H9 (cell line): ENCODE measurements at regions not wholly inside any gene's neighbourhood (a gene's known extent, or its start where the extent isn't known, plus 50 kb on each side); places are given as distances from the start of the nearest gene placed in this dataset.

Experiments used
- DNase-seq: peaks from one replicate; pipeline ENCODE4 v3.0.0-alpha.2; 2017
- H2AFZ ChIP-seq: one replicate; pipeline ENCODE4 v1.6.1; 2013; ENCODE audit warnings: mild to moderate bottlenecking, low read length, control low read depth, moderate library complexity
- H2AK5ac ChIP-seq: 2 replicates; pipeline ENCODE4 v1.6.1; 2013; ENCODE audit warnings: low read length, control low read depth, mixed read lengths; ENCODE audit not compliant: insufficient read length
- H2BK120ac ChIP-seq: one replicate; pipeline ENCODE4 v1.6.1; 2013; ENCODE audit warnings: low read depth, mild to moderate bottlenecking, low read length, control low read depth, inconsistent platforms; ENCODE audit not compliant: poor library complexity, severe bottlenecking
- H2BK12ac ChIP-seq: 2 replicates; pipeline ENCODE4 v1.6.1; 2013; ENCODE audit warnings: low read length, control low read depth, mixed read lengths, low read depth; ENCODE audit not compliant: insufficient read length
- H2BK15ac ChIP-seq: 2 replicates; pipeline ENCODE4 v1.6.1; 2013; ENCODE audit warnings: low read depth, low read length, control low read depth
- H2BK20ac ChIP-seq: one replicate; pipeline ENCODE4 v1.6.1; 2013; ENCODE audit warnings: low read depth, mild to moderate bottlenecking, low read length, control low read depth, inconsistent platforms; ENCODE audit not compliant: poor library complexity, severe bottlenecking
- H2BK5ac ChIP-seq: 2 replicates; pipeline ENCODE4 v1.6.1; 2013; ENCODE audit warnings: low read length, control low read depth, mixed read lengths; ENCODE audit not compliant: insufficient read length
- H3K14ac ChIP-seq: 2 replicates; pipeline ENCODE4 v1.6.1; 2013; ENCODE audit warnings: low read length, control low read depth; ENCODE audit not compliant: insufficient read depth
- H3K18ac ChIP-seq: 2 replicates; pipeline ENCODE4 v1.6.1; 2013; ENCODE audit warnings: low read depth, mild to moderate bottlenecking, mixed read lengths, low read length, control low read depth; ENCODE audit not compliant: insufficient read length
- H3K23ac ChIP-seq: 2 replicates; pipeline ENCODE4 v1.6.1; 2013; ENCODE audit warnings: low read length, control low read depth, mixed read lengths, low read depth; ENCODE audit not compliant: insufficient read length
- H3K23me2 ChIP-seq: 2 replicates; pipeline ENCODE4 v1.6.1; 2013; ENCODE audit warnings: low read depth, mild to moderate bottlenecking, mixed read lengths, low read length, control low read depth; ENCODE audit not compliant: insufficient read length, poor library complexity, severe bottlenecking
- H3K27ac ChIP-seq: 2 replicates; pipeline ENCODE4 v1.5.1; 2013; ENCODE audit warnings: low read length, control low read depth, mixed read lengths, low read depth; ENCODE audit not compliant: insufficient read length
- H3K27me3 ChIP-seq: 2 replicates; pipeline ENCODE4 v1.6.1; 2013; ENCODE audit warnings: low read length, control low read depth, inconsistent platforms; ENCODE audit not compliant: insufficient read depth
- H3K4ac ChIP-seq: 2 replicates; pipeline ENCODE4 v1.6.1; 2013; ENCODE audit warnings: low read depth, mild to moderate bottlenecking, control low read depth, inconsistent platforms, low read length, moderate library complexity
- H3K4me1 ChIP-seq: 2 replicates; pipeline ENCODE4 v1.6.1; 2013; ENCODE audit warnings: low read length, control low read depth, inconsistent platforms; ENCODE audit not compliant: insufficient read depth
- H3K4me2 ChIP-seq: 2 replicates; pipeline ENCODE4 v1.6.1; 2013; ENCODE audit warnings: low read length, control low read depth, mixed read lengths; ENCODE audit not compliant: insufficient read length, insufficient read depth
- H3K56ac ChIP-seq: 2 replicates; pipeline ENCODE4 v1.6.1; 2013; ENCODE audit warnings: low read depth, mild to moderate bottlenecking, mixed read lengths, low read length, control low read depth; ENCODE audit not compliant: insufficient read length
- H3K79me1 ChIP-seq: 2 replicates; pipeline ENCODE4 v1.6.1; 2013; ENCODE audit warnings: low read depth, mild to moderate bottlenecking, moderate library complexity, low read length, control low read depth, inconsistent platforms; ENCODE audit not compliant: insufficient read depth, poor library complexity, severe bottlenecking
- H3K79me2 ChIP-seq: 2 replicates; pipeline ENCODE4 v1.6.1; 2013; ENCODE audit warnings: low read length, control low read depth, inconsistent platforms; ENCODE audit not compliant: insufficient read depth
- H3K9ac ChIP-seq: 2 replicates; pipeline ENCODE4 v1.6.1; 2013; ENCODE audit warnings: low read length, control low read depth, mixed read lengths; ENCODE audit not compliant: insufficient read length; ENCODE audit errors: extremely low read depth
- H3K9me3 ChIP-seq: one replicate; pipeline ENCODE4 v1.6.1; 2013; ENCODE audit warnings: low read depth, low read length, inconsistent platforms; ENCODE audit not compliant: control insufficient read depth
- H3T11ph ChIP-seq: one replicate; pipeline ENCODE4 v1.6.1; 2013; ENCODE audit warnings: mild to moderate bottlenecking, low read length, control low read depth, inconsistent platforms
- H4K20me1 ChIP-seq: one replicate; pipeline ENCODE4 v1.6.1; 2013; ENCODE audit not compliant: control insufficient read depth, insufficient read length, insufficient read depth
- H4K5ac ChIP-seq: 2 replicates; pipeline ENCODE4 v1.6.1; 2013; ENCODE audit warnings: low read depth, mild to moderate bottlenecking, mixed read lengths, low read length, control low read depth; ENCODE audit not compliant: insufficient read length
- H4K8ac ChIP-seq: replicated peaks from 2 replicates; pipeline ENCODE4 v1.6.1; 2013; ENCODE audit warnings: low read length, control low read depth, mixed read lengths, low read depth; ENCODE audit not compliant: insufficient read length
- H4K91ac ChIP-seq: 2 replicates; pipeline ENCODE4 v1.6.1; 2013; ENCODE audit warnings: low read depth, mild to moderate bottlenecking, moderate library complexity, mixed read lengths, low read length, control low read depth; ENCODE audit not compliant: insufficient read length
- H3K27ac Mint-ChIP-seq, 3 experiments: 2 replicates in 2 of 3; 3 replicates in 1 of 3; pipeline ENCODE4 v1.8.0; 2020 to 2021; ENCODE audit warnings: mixed read lengths in 3 of 3, mild to moderate bottlenecking in 1 of 3, moderate library complexity in 1 of 3
- H3K27me3 Mint-ChIP-seq: 2 replicates; pipeline ENCODE4 v1.8.0; 2021; ENCODE audit warnings: low read depth, mild to moderate bottlenecking, moderate library complexity, mixed read lengths
- H3K36me3 Mint-ChIP-seq, 3 experiments: 2 replicates in 2 of 3; 3 replicates in 1 of 3; pipeline ENCODE4 v1.8.0; 2020 to 2021; ENCODE audit warnings: low read depth in 3 of 3, mixed read lengths in 3 of 3; ENCODE audit not compliant: insufficient read depth in 1 of 3
- H3K4me1 Mint-ChIP-seq, 2 experiments: 2 replicates each; pipeline ENCODE4 v1.8.0; 2020; ENCODE audit warnings: mixed read lengths in 2 of 2
- H3K4me3 Mint-ChIP-seq, 2 experiments: 2 replicates in 1 of 2; 3 replicates in 1 of 2; pipeline ENCODE4 v1.8.0; 2020 to 2021; ENCODE audit warnings: mild to moderate bottlenecking in 2 of 2, mixed read lengths in 2 of 2, moderate library complexity in 1 of 2
- H3K9me3 Mint-ChIP-seq, 2 experiments: 2 replicates in 1 of 2; 3 replicates in 1 of 2; pipeline ENCODE4 v1.8.0; 2020; ENCODE audit warnings: mild to moderate bottlenecking in 2 of 2, mixed read lengths in 2 of 2, moderate library complexity in 1 of 2
- CTCF ChIP-seq: fragments of 200-600 bp; sonication (generic); conservative IDR thresholded peaks from 3 replicates; pipeline ENCODE4 v1.8.0; 2021; ENCODE audit warnings: antibody characterized with exemption, mild to moderate bottlenecking
- WGBS: extraction: QIAGEN DNeasy Blood & Tissue Kit; methylation state at CpG from one replicate; pipeline ENCODE4 v1.1.7; 2013; ENCODE audit warnings: missing lambda C conversion rate, low lambda C conversion rate, mixed read lengths; ENCODE audit not compliant: insufficient read length; ENCODE audit errors: extremely low coverage; 5-methylcytosine and 5-hydroxymethylcytosine counted together

DNA sequence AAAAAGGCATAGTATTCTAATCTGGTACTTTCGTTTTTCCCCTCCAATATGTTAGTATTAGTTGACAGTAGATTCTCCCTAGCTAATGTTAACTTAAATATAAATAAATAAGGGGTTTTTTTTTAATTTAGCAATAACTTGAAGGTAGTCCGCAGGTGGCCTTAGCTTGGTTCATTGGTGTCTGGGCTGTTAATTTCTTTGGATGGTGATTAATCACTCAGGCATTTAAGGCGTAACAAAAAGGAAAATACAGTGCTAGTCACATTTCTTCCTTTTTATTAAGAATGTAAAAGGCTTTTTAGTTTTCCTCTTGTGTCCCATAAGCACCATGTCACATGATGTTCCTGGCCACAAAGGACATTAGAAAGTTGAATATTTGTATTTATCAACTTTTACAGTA is 161.0 kb upstream of the POT1 start:
- Histone ChIP-seq H3K9ac (no peak overlapping the region), H3K23ac (no peak overlapping the region), H2BK15ac (no peak overlapping the region), H2BK120ac (no peak overlapping the region), H3K9me3 (no peaks in the 10 kb centered on the region), H4K5ac (no peak overlapping the region), H4K91ac (no peak overlapping the region), H2BK12ac (no peak overlapping the region), H3K79me1 (no peaks in the 10 kb centered on the region), H4K20me1 (no peaks in the 10 kb centered on the region), H3K14ac (no peak overlapping the region), H3K18ac (no peak overlapping the region), H3K4me1 (peaks cover 4% of the 10 kb centered on the region; the same call in 1 of the 2 replicates), H3K56ac (no peak overlapping the region), H2AFZ (no peak overlapping the region), H3K27me3 (no peaks in the 10 kb centered on the region), H3K27ac (no peak overlapping the region), H2BK5ac (no peak overlapping the region), H2AK5ac (no peak overlapping the region), H3K23me2 (no peaks in the 10 kb centered on the region), H3K4ac (no peak overlapping the region), H3K4me2 (no peak overlapping the region), H2BK20ac (no peak overlapping the region), H3K79me2 (no peaks in the 10 kb centered on the region), H3T11ph (no peak overlapping the region), H4K8ac (no peak overlapping the region)
- no peaks in the 10 kb centered on the region for H3K27me3 Mint-ChIP-seq
- H3K36me3 Mint-ChIP-seq = no peaks in the 10 kb centered on the region
- H3K4me1 Mint-ChIP-seq = peaks cover 7 to 8% of the 10 kb centered on the region in 2 experiments
- no peaks in the 10 kb centered on the region for H3K9me3 Mint-ChIP-seq
- DNase-seq = no peak
- WGBS = no CpG with 5 or more reads among the region's 3 CpGs
- H3K4me3 Mint-ChIP-seq = no peak overlapping the region
- H3K27ac Mint-ChIP-seq = no peak overlapping the region
- no peak for TF ChIP-seq CTCF
